ENCODE measurements at regions not wholly inside any gene's neighbourhood (a gene's known extent, or its start where the extent isn't known, plus 50 kb on each side); places are given as distances from the start of the nearest gene placed in this dataset.

- no peak for TF ChIP-seq TCF7L2 (IDR thresholded peaks at IDR 0.05; ENCODE audit: borderline replicate concordance, extremely low read depth, insufficient read depth, insufficient read length)
- TF ChIP-seq EZH2 (IDR thresholded peaks at IDR 0.05), result no peak
- TF ChIP-seq ATF3 (IDR thresholded peaks at IDR 0.05), result no peak
- no peak for TF ChIP-seq SIN3A (IDR thresholded peaks at IDR 0.05; ENCODE audit: low read depth)
- TF ChIP-seq ELF1 (IDR thresholded peaks at IDR 0.05; ENCODE audit: borderline replicate concordance, low read depth), result no peak
- TF ChIP-seq MAX (IDR thresholded peaks at IDR 0.05), result no peak
Measured at GRCh38 chr5:3126639-3127038, 375.2 kb upstream of the IRX2 start (continued).

GRCh38 chr5:3124410-3124809 lies 372.9 kb upstream of the IRX2 start:
- Histone ChIP-seq H3K27ac (ENCODE audit: low read depth, low read length) (no peak overlapping the region), H3K4me1 (ENCODE audit: control insufficient read depth in 1 of 2, insufficient read depth in 2 of 2, low read length in 2 of 2) (no peaks in the 10 kb centered on the region), H3K9me2 (ENCODE audit: insufficient read depth) (no peaks in the 10 kb centered on the region), H3K4me3 (replicated peaks in 1 of 2; ENCODE audit: low read depth in 1 of 2, low read length in 2 of 2) (no peak overlapping the region), H3K79me2 (ENCODE audit: insufficient read depth, low read length) (no peaks in the 10 kb centered on the region), H4K20me1 (ENCODE audit: insufficient read depth) (no peaks in the 10 kb centered on the region), H2AFZ (ENCODE audit: low read depth, low read length, poor library complexity, severe bottlenecking) (no peak overlapping the region), H3K4me2 (ENCODE audit: low read length) (no peak overlapping the region), H3K27me3 (ENCODE audit: insufficient read depth, low read length) (no peaks in the 10 kb centered on the region), H3K36me3 (ENCODE audit: control insufficient read depth in 1 of 2, insufficient read depth in 2 of 2, low read length in 2 of 2) (no peaks in the 10 kb centered on the region), H3K9ac (ENCODE audit: low read length) (no peak overlapping the region), H3K9me3 (ENCODE audit: control insufficient read depth in 1 of 2, insufficient read depth in 1 of 2, low read depth in 1 of 2, low read length in 2 of 2) (peaks cover 19 to 32% of the 10 kb centered on the region in 2 experiments; a peak in 2 of 4 replicates)
- no TSS peak for BruUV-seq (replicated peaks)
- ChIA-PET CTCF (no interaction called here), RAD21 (ENCODE audit: low non-redundant PET in 1 of 2, low total read pairs in 2 of 2, uncharacterized antibody in 2 of 2, unreplicated experiment in 2 of 2) (no interaction called here), POLR2A (no interaction called here)
- ATAC-seq, result no peak
- intact Hi-C loops (cut with micrococcal nuclease), result no loop called here
- TF ChIP-seq ZFX (IDR thresholded peaks at IDR 0.05) (no peak), EZH2phosphoT487 (IDR thresholded peaks at IDR 0.05; ENCODE audit: borderline replicate concordance) (no peak), EGR1 (IDR thresholded peaks at IDR 0.05; ENCODE audit: low read depth) (no peak), SRF (IDR thresholded peaks at IDR 0.05; ENCODE audit: low read depth) (no peak), ZNF274 (IDR thresholded peaks at IDR 0.05; ENCODE audit: low read depth, low read length) (no peak), SIN3A (IDR thresholded peaks at IDR 0.05; ENCODE audit: low read depth) (no peak), CBX3 (IDR thresholded peaks at IDR 0.05; ENCODE audit: low read depth) (no peak), ATF3 (IDR thresholded peaks at IDR 0.05) (no peak), MAX (IDR thresholded peaks at IDR 0.05) (no peak), CEBPB (IDR thresholded peaks at IDR 0.05; ENCODE audit: low read depth) (no peak), EZH2 (IDR thresholded peaks at IDR 0.05) (no peak), CTCF (IDR thresholded peaks at IDR 0.05 in 2 of 3, conservative IDR thresholded peaks at IDR 0.05 in 1 of 3; ENCODE audit: borderline replicate concordance in 1 of 3, insufficient read depth in 1 of 3, low read depth in 2 of 3, low read length in 2 of 3) (no peak), ELF1 (IDR thresholded peaks at IDR 0.05; ENCODE audit: borderline replicate concordance, low read depth) (no peak), JUND (IDR thresholded peaks at IDR 0.05) (no peak), YY1 (IDR thresholded peaks at IDR 0.05; ENCODE audit: extremely low read depth, insufficient replicate concordance, low read depth, low read length) (no peak), ZBTB33 (IDR thresholded peaks at IDR 0.05; ENCODE audit: extremely low read depth, insufficient replicate concordance, low read length) (no peak), TCF7L2 (IDR thresholded peaks at IDR 0.05; ENCODE audit: borderline replicate concordance, extremely low read depth, insufficient read depth, insufficient read length) (no peak), POLR2A (IDR thresholded peaks at IDR 0.05; ENCODE audit: borderline replicate concordance, extremely low read depth, insufficient read depth, insufficient read length) (no peak)
- DNase-seq (ENCODE audit: low read depth, low spot score), result no peak
